ENCODE measurements at regions not wholly inside any gene's neighbourhood (a gene's known extent, or its start where the extent isn't known, plus 50 kb on each side); places are given as distances from the start of the nearest gene placed in this dataset.
"Not testable (repeated sequence)": the region's sequence is repeated elsewhere in the genome, so short reads cannot be mapped to it uniquely, and the experiment has no call there.

DNA sequence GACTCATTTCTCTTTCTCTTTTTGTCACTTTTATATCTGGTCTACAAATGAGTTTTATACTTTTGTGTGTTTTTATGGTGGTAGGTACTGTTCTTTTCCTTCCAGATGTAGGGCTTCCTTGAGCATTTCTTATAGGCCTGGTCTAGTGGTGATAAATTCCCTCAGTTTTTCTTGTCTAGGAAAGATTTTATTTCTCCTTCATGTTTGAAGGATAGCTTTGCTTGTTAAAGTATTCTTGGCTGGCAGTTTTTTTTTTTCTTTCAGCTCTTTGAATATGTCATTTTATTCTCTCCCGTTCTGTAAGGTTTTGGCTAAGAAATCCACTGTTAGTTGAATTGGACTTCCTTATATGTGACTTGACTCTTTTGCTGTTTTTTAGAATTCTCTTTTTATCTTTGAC, 292.7 kb downstream of the RPS24 start:
- DNase-seq: no peak

DNA sequence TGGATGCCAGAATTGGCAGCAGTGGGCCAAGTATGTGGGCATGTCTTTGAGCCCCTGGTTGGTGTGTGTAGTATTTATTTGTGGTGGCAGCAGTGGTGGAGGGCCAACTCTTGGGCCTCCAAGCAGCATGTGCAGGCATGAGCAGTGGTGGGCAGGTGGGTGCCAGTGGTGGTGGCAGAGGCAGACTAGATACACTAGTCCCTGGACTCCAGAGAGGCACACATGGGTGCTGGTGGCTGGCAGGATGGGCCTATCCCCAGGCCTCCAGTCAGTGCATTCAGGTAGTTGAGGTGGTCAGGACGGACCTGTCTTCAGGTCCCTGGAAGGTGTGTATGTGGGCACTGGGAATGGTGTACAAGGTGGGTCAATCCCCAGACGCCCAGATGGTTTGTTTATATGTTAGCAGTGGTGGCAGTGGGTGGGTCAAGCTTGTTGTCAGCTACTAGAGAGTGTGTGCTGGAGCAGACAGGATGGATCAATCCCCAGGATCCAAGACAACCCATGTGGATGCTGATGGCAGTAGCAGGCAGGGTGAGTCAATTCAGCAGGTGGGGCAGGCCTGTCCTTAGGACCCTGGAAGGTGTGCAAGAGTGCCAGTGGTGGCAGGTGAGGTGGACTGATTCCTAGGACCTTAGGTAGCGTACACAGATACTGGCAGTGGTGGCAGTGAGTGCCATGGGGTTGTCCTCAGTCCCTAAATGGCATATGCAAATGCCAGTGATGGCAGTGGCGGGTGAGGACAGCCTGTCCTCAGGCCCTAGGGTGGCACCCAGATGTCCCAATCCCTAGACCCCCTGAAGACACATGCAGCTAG, 294.3 kb downstream of the RPS24 start:
- no peak for DNase-seq

DNA sequence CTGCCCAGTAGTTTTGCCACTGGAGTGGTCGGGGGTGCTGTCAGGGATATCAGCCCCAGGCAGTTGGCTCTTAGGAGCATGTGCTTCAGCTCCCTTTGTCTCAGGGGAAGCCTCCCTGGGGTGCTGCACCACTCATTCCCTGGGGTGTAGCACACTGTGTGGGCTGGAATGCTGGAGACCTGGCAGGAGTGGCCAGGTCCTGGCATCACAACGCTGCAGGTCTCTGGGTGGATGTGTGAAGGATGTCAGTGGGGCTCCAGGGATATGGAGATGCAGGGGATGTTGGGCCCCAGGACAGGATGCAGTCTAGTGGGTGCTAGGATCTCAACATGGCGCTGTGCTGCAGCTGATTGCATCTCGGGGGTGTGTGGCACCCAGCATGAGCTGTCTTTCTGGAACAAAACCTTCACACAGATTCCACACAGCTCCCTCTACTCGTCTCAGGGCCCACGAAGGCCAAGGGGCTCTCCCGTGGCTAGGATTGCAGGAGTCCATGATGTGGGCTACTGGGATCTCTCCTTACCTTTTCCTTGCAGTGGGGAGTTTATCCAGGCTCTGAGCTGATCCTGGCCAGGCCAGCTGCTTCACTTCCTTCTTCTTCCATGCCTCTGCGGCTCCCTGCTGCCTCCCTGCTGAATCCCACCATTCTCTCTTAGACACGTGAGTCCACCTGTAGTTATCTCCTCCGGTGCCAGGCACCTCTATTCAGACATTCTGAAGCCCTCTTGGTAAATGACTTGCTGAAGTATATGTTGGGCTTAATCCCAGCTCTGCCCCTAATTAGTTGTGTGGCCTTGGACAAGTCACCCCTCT, 295.1 kb downstream of the RPS24 start:
- no peak for DNase-seq

DNA sequence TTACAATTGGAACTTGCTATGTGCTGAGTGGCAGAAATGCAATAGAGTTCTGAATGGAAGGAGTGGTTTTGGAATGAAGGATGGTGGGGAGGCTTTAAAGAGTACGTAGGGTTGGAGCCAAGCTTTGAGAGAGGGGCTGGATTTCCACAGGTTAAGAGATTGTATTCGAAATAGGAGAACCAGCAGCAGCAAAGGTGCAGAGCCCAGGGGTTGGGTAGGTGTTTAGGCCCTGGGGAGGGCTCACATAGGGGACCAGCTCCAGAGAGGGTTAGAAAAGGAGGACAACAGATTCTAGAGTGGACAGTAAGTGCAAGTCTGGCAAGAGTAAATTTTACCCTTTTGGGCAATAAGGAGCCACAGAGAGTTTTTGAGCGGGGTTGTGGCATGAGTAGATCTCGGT, 297.2 kb downstream of the RPS24 start:
- DNase-seq: no peak

DNA sequence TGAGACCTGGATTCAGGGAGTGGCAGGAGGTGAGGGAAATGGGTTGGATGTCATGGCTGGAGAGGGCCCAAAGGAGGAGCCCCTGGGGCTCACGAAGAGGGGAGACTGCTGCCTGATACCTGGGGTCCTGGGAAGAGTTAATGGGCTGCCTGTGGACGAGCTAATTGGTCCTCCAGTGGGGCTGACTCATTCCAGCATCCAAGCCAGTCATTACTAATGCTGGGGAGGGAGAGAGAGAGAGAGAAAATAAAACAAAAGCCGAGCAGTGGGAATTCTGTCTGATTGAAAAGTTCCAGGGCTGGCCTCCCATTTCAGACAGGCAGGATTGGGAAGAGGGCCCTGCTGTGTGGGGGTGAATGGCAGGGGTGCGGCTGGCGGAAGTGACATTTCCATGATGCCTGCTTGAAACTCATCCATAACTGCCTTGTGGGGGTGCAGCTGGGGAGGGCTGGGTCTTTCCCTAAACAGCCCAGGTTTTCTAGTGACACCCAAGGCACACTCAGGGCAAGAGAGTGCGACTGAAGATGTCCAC, 297.8 kb downstream of the RPS24 start:
- peak; percentile 68 for DNase-seq

DNA sequence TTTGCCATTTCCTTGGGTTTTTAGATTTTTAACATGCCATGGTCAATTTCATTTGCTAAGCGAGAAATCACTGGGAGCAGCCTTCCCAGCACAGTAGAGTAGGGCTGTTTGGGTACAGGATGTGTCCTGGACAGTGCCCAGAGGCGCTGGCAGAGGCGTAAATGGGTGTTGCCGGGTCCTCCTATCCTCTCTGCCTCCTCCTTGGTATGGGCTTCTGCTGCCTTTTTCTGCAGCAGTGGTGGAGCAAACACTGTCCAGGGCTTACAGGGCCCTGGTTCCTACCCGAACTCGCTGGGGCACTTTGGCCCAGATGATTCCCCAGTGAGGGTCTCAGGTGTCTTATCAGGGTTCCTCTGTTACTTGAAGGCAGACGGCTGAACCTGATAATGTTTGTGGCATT, 298.3 kb downstream of the RPS24 start:
- no peak for DNase-seq

DNA sequence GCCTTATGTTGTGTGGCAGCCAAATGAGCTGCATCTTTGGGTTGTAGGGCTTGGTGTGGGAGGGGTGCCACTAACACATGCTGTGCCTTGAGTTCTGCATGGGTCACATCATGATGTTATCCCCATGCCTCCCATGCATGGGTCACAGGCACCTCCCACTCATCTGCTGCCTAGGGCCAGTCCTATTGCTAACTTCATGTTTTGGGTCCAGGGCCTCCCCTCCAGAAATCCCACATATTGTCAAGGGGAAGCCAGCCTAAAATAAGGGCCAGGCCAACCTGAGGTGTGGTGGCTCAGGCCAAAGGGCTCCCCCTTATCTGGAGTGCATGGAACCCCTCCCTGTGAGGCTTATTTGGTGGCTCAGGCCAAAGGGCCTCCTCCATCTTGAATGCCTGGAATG, 299.0 kb downstream of the RPS24 start:
- no peak for DNase-seq

DNA sequence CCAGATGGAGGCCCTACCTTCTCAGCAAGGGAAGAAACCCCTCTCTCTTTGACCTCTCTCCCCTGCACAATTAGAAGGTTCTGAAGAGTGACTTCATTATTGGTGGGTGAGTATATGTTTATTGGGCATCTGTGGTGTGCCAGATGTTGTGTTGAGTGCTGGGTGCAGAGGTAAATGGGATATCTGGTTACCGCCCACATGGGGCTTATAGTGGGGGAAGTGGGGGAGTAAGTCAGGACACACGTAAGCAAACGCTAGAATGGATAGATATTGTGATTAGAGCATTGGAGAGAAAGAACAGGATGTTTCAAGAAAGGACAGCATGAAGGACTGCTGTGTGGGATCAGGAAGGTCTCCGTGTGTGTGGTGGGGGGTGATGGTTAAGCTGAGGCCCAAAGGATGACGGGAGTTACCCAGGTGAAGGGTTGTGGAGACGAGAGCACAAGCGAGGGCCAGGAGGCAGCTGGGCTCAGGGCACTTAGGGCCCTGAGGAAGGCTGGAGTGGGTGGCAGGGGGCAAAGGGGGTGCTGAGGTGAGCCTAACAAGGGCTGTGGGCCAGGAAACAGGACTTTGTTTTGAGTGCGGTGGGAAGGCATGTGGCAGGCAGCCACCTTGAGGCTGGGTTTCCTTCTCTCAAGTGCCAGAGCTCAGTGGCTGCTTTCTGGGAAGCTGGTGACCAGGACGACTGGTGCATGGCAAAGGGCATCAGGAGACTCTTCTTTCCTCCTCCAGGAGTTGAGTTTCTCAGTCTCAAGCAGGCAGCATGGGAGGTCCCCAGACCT, 299.9 kb downstream of the RPS24 start:
- no peak for DNase-seq

DNA sequence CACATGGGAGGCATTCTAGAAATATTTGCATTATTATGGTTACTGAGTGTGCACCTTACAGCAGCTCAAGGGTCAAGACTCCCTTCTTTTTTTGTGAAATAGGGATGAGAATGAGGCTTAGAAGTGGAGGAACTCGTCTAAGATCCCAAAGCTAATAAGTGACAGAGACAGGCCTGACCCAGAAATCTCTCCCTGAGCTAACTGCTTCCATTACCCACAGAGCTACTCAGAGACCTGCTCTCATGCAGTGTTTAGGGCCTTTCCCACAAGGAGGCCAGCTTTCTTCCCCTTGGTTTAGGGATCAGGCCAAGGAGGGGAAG, 301.7 kb downstream of the RPS24 start:
- no peak for DNase-seq

DNA sequence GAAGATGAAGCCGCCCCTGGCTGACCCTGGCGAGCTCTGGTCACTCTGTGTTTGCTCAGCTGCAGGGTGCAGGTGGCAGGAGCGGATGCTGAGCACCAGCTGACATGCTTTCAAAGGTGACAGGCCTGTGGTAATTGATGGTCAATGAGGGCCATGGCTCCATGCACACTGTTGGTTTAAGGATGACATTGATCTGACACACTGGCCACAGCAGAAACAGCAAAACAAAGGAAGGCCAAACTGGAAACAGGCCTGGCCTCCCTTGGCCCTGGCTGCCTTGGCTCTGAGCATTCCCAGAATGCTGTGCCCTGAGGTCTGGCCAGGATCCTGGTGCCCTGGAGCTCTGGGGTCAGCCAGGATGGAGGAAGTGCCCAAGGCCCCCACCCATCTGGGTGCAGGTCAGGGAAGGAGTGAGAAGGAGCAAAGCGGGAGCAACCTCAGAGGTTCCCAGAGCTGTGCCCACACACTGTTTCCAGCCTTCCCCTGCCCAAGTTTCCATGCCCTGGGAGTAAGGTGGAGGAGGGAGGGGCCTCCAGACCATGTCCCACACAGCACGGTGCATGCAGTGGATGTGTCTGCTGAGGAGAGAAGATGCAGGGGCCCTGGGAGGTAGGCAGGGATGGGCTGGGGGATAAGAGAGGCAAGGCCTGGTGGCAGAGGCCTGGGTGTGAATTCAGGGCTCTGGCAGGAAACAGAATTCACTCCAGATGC, 302.2 kb downstream of the RPS24 start:
- no peak for DNase-seq

DNA sequence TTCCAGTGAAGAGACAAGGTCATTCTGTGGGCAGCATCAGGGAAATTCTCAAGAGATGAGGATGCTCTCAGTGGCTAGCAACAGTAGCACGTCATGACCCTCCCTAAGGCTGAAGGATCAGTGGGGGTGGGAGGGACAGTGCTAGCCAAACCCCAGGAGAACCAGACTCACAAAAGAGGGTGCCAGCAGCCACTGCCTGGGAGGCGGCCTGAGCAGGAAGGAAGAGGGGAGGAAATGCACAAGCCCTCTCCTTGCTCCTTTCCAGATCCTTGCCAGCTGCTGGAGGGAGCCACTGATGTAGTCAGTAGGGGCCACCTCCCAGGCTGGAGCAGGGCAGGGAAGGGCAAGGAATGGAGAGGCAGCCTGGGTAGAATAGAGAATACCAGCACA, 302.7 kb downstream of the RPS24 start:
- peak; percentile 90 for DNase-seq

DNA sequence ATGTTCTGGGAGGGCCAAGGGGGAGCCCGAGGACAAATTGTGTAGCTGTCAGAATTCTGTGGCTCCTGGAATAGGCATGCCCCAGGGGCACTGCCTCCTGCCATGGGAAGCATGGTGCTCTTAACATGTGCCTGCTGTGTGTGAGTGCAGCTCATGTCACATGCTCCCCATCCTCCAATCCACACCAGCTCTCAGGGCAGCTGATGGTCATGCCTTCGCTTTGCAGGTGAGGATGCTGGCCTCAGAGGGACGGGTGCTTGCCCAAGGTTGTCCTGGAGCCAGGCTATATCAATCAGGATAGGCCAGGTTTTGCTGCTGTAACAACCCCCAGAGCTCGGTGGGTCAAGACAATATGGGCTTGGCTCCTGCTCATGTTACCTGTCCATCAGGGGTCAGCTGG, 303.4 kb downstream of the RPS24 start:
- DNase-seq: no peak

DNA sequence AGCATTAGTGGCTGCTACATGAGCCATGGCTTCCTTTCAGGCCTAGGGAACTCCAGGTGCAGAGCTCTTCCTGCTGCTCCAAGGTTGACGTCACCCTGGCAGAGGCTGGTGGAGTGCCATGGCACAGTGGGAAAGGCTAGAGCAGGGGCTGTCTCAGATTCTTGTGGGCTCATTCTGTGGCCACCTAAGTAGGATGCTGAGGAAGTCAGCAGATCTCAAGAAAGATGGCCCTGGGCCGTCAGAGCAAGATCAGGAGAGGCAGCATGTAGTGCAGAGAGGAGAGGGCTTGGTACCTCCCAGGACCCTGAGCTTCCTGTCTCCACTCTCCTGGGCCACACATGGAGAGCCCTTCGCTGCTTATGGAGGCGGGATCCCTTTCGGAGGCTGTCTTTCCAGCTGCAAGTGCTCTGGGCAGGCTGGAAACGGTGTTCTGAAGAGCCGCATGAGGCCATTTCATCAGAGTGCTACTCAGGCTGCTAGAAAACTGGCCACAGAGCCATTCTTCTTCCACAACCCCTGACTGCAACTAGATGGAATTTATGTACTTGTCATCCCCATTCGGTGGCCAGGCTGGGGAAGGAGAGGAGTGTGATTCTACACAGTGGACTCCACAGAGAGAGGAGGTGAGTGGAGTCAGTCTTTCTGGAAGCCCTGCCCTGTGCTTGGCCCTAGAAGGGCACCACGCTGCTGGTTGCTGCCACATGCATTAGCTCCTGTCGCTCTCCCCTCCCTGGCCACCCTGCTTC, 304.2 kb downstream of the RPS24 start:
- DNase-seq: peak; percentile 44

DNA sequence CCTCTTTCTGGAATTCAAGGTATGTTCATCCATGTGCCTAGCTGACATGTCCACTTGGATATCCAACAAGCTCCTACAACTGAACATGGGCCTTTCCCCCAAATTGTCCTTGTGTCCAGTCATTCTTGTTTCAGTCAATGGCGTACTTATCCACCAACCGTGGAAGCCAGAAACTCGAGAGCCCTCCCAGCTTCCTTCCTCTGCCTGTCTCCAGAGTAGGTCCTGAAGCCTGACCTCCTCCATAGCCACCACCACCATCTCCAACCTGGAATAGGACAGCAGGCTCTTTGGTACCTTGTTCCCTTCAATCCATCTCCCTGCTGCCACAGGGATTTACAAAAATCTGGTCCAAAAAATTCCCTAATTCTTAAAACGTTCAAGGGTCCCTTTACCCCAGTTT, 305.1 kb downstream of the RPS24 start:
- no peak for DNase-seq

DNA sequence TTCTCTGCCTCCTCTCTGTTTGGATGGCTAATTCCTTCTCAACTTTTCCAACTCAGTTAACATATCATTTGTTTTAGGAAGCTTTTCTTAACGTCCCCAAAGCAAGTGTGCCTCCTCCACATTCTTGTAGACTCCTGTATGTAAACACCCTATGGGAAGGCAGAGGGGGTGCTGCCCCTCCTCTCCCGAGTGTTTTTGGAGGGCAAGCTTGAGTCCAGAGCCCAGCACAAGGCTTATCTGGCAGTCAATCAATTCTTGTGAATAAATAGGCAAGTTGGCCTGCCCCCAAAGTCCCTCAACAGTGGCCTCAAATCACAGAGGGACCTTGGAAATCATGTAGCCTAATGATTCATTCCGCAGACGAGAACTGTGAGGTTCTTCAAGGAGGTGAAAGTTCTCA, 305.6 kb downstream of the RPS24 start:
- DNase-seq: no peak

DNA sequence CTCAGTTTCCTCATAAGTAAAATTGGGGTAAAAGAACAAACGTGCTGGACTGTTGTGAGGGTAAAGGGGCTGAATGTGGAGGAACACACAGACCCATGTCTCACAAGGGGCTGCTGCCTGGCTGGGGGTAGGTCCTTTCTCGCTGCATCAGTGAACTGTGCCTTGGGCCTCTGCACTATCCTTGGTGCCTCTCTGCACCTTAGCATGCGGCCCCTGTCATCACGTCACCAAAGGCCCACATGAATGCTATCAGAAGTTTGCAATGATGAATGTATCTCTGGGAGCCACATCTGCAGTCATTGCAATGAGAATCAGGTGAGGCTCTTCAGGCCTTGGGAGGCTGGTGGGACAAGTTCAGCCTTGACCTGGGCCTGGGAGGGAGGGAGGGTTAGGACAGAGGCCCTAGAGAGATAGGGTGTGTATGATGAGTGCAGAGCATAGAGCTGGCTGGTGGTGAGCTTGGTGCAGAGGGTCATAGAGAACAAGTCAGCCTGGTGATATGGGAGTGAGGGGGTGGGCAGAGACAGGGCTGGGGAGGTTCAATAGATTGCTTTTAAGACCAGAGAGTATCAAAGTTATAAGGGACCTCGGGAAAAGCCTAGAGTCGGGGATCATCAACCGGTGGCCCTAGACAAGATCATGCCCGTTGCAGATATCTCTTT, 308.4 kb downstream of the RPS24 start:
- no peak for DNase-seq

DNA sequence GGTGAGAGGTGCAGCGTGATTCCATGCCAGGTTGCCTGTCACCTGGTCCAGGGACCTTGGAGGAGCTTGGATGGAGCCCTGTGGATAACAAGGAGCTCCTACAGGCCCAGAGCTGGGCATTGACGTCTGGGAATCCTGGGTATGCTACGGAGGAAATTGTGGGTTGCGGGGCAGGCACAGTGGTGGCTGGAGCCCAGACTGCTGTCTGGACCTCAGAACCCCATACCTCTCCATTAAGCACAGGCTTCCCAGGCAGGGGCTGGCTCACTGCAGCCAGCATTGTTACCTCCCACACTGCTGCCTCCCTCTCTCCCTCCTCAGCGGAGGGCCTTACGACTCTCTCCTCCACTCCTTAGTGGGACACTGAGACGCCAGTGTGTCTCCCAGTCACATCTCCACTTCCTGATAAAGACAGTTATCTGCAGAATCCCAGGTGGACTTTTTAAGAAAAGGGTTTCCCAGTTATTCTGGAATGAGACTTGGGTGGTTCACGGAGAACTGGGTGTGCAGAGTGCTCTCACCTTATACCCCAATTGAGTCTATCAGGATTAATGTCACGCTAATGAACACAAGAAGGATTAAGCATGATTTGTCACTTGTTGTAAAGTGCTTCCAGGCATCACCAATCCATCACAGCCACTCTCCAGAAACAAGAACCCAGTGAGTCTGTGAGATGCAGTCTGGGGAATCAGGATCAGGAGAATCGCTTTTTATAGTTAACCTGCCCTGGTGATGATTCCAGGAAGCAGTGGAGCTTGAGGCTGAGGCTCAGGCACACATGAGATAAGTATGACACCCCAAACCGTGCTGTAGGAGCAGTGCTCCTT, 309.4 kb downstream of the RPS24 start:
- DNase-seq: no peak

DNA sequence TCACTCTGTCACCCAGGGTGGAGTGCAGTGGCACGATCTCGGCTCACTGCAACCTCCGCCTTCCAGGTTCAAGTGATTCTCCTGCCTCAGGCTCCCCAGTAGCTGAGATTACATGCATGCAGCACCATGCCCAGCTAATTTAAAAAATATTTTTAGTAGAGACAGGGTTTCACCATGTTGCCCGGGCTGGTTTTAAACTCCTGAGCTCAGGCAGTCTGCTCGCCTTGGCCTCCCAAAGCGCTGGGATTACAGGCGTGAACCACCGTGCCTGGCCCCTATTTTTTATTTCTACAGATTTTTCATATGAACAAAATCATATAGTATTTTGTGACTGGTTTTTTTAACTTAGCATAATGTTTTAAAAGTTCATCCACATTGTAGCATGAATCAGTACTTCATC, 310.6 kb downstream of the RPS24 start:
- not testable (repeated sequence) for DNase-seq

DNA sequence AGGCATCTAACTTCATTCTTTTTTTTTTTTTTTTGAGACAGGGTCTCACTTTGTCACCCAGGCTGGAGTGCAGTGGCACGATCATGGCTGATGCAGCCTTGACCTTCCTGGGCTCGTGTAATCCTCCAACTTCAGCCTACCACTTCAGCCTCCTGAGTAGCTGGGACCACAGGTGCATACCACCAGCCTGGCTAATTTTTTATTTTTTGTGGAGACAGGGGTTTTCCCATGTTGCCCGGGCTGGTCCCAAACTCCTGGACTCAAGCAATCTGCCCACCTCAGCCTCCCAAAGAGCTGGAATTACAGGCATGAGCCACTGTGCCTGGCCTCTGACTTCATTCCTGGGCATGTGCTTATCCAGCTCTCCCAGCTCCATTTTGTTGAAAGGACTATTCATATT, 311.9 kb downstream of the RPS24 start:
- not testable (repeated sequence) for DNase-seq

DNA sequence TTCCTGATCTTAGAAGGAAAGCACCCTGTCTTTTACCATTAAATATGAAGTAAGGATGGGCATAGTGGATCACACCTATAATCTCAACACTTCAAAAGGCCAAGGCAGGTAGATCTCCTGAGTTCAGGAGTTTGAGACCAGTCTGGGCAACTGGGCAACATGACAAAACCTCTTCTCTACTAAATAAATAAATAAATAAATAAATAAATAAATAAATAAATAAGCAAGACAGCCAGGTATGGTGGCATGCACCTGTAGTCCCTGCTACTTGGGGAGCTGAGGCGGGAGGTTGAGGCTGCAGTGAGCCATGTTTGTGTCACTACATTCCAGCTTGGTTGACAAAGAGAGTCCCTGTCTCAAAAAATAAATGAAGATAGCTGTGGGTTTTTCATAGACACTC, 313.1 kb downstream of the RPS24 start:
- no peak for DNase-seq

Measured in fibroblast of skin of right biceps (primary cell).